H1 (cell line): ENCODE measurements at regions not wholly inside any gene's neighbourhood (a gene's known extent, or its start where the extent isn't known, plus 50 kb on each side); places are given as distances from the start of the nearest gene placed in this dataset.

Experiments
- KDM1A ChIP-seq: fragments of 200-600, 300-600 bp; sonication (generic); IDR thresholded peaks from 2 replicates; pipeline ENCODE4 v1.7.1; 2016; ENCODE audit warnings: mild to moderate bottlenecking, low read length, borderline replicate concordance

DNA sequence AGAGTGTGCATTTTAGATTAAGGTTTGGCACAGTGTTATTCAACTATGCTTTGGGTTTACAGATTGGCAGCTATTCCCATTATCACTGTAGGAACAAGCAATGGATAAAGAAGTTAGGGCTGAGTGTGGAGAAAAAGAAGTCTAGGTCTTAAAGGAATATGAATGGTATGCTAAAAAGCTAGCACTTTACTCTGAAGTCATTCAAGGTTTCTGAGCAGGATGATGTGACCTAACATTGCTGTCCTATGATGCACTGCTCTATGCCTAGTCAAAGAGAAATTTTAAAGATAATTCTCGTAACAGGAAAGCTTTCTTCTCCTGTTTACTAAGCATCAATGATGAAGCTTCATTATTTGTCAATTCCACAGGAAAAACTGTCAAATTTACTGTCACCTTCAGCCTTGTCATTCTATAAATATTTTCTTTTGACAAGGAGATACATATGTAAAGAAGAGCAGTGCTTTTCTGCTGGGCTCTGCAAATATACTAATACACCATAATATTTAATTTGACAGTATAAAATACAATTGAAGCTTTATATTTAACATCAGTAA, 476.1 kb upstream of the PTPRD start (continued):
- no peak for TF ChIP-seq KDM1A
- TF ChIP-seq, all 59 proteins: peak for 0
